CD14-positive monocyte (primary cell): ENCODE measurements at regions not wholly inside any gene's neighbourhood (a gene's known extent, or its start where the extent isn't known, plus 50 kb on each side); places are given as distances from the start of the nearest gene placed in this dataset.

Experiments used
- DNase-seq, 3 donors: peaks; one replicate each; pipeline ENCODE4 v3.0.0-alpha.2; 2011 to 2022
- H2AFZ ChIP-seq: 2 replicates; pipeline ENCODE4 v1.6.0; 2012; ENCODE audit warnings: mild to moderate bottlenecking, low read depth, low read length, inconsistent platforms; ENCODE audit not compliant: insufficient read depth, poor library complexity, severe bottlenecking
- H3K27ac ChIP-seq, 2 donors: 1 replicate in 1 of 2; 2 replicates in 1 of 2; pipeline ENCODE4 v1.5.1; 2012 to 2013; ENCODE audit warnings: low read length in 2 of 2, control low read depth in 1 of 2, inconsistent platforms in 1 of 2, low read depth in 1 of 2, mild to moderate bottlenecking in 1 of 2
- H3K27me3 ChIP-seq, 2 donors: one replicate each; pipeline versions ENCODE4 v1.6.0 to v1.6.1; 2011 to 2013; ENCODE audit warnings: low read length in 2 of 2; ENCODE audit not compliant: control insufficient read depth in 2 of 2, insufficient read depth in 2 of 2
- H3K36me3 ChIP-seq, 2 donors: replicated peaks in 1 of 2; 1 replicate in 1 of 2; 2 replicates in 1 of 2; pipeline versions ENCODE4 v1.5.1 to v1.6.1; 2012 to 2013; ENCODE audit warnings: low read length in 2 of 2, control low read depth in 1 of 2, inconsistent platforms in 1 of 2, mild to moderate bottlenecking in 1 of 2; ENCODE audit not compliant: insufficient read depth in 2 of 2, control insufficient read depth in 1 of 2
- H3K4me1 ChIP-seq, 2 donors: 1 replicate in 1 of 2; 2 replicates in 1 of 2; pipeline versions ENCODE4 v1.5.1 to v1.6.1; 2012 to 2013; ENCODE audit warnings: low read length in 2 of 2, control low read depth in 1 of 2, inconsistent platforms in 1 of 2, mild to moderate bottlenecking in 1 of 2, moderate library complexity in 1 of 2; ENCODE audit not compliant: insufficient read depth in 2 of 2, control insufficient read depth in 1 of 2
- H3K4me2 ChIP-seq: replicated peaks from 2 replicates; pipeline ENCODE3; 2012; ENCODE audit warnings: low read length, moderate library complexity, mild to moderate bottlenecking; ENCODE audit not compliant: poor library complexity, severe bottlenecking; ENCODE audit errors: extremely low read depth
- H3K4me3 ChIP-seq, 3 experiments: fragments of 200-600 bp in 1 of 3; sonication (generic) in 1 of 3; replicated peaks in 1 of 3; 1 replicate in 2 of 3; 2 replicates in 1 of 3; pipeline ENCODE4 v1.5.1; 2011 to 2013; ENCODE audit warnings: low read length in 3 of 3, mild to moderate bottlenecking in 3 of 3, control low read depth in 2 of 3, low read depth in 2 of 3, inconsistent platforms in 1 of 3, moderate library complexity in 1 of 3
- H3K79me2 ChIP-seq: 2 replicates; pipeline ENCODE4 v1.6.0; 2012; ENCODE audit warnings: mild to moderate bottlenecking, control low read depth, inconsistent platforms, low read length, moderate library complexity; ENCODE audit not compliant: insufficient read depth
- H3K9ac ChIP-seq: 2 replicates; pipeline ENCODE4 v1.6.0; 2017; ENCODE audit warnings: low read length, mild to moderate bottlenecking; ENCODE audit not compliant: insufficient read depth, poor library complexity, severe bottlenecking
- H3K9me3 ChIP-seq, 2 donors: replicated peaks in 1 of 2; 1 replicate in 1 of 2; 2 replicates in 1 of 2; pipeline versions ENCODE4 v1.5.1 to v1.6.1; 2012 to 2013; ENCODE audit warnings: low read length in 2 of 2, control low read depth in 1 of 2; ENCODE audit not compliant: control insufficient read depth in 1 of 2, insufficient read depth in 1 of 2
- H4K20me1 ChIP-seq: 2 replicates; pipeline ENCODE4 v1.6.0; 2012; ENCODE audit warnings: mild to moderate bottlenecking, low read length, control low read depth, moderate library complexity; ENCODE audit not compliant: insufficient read depth
- H3K27ac Mint-ChIP-seq, 7 donors: one replicate each; pipeline ENCODE4 v1.8.0; 2020; ENCODE audit warnings: mild to moderate bottlenecking in 7 of 7, mixed read lengths in 7 of 7, moderate library complexity in 6 of 7, inconsistent platforms in 2 of 7
- H3K27me3 Mint-ChIP-seq, 3 donors: one replicate each; pipeline ENCODE4 v1.8.0; 2021 to 2022; ENCODE audit warnings: low read depth in 3 of 3, mild to moderate bottlenecking in 3 of 3, mixed read lengths in 3 of 3, moderate library complexity in 3 of 3, inconsistent platforms in 1 of 3
- H3K36me3 Mint-ChIP-seq, 2 donors: one replicate each; pipeline ENCODE4 v1.8.0; 2020; ENCODE audit warnings: mixed read lengths in 2 of 2, inconsistent platforms in 1 of 2, mild to moderate bottlenecking in 1 of 2
- H3K4me1 Mint-ChIP-seq: one replicate; pipeline ENCODE4 v1.8.0; 2020; ENCODE audit warnings: mild to moderate bottlenecking, mixed read lengths
- H3K4me3 Mint-ChIP-seq, 2 donors: one replicate each; pipeline ENCODE4 v1.8.0; 2020; ENCODE audit warnings: mild to moderate bottlenecking in 2 of 2, mixed read lengths in 2 of 2, moderate library complexity in 1 of 2
- H3K9me3 Mint-ChIP-seq, 7 donors: one replicate each; pipeline ENCODE4 v1.8.0; 2020 to 2022; ENCODE audit warnings: mixed read lengths in 7 of 7, mild to moderate bottlenecking in 6 of 7, moderate library complexity in 6 of 7, inconsistent platforms in 2 of 7
- CTCF ChIP-seq: fragments of 200-600 bp; IDR thresholded peaks from one replicate; pipeline ENCODE4 v1.8.0; 2022; ENCODE audit warnings: antibody characterized with exemption, mild to moderate bottlenecking
- WGBS: methylation state at CpG from one replicate; pipeline ENCODE4 v1.1.5; 2013; ENCODE audit warnings: missing lambda C conversion rate; ENCODE audit not compliant: insufficient coverage; 5-methylcytosine and 5-hydroxymethylcytosine counted together
- intact Hi-C, 2 donors: fragments of 100-400 bp; cut with micrococcal nuclease; formaldehyde crosslinking; loops; one replicate each; pipeline versions ENCODE4 v1.15.0 to v1.15.1; 2023

DNA sequence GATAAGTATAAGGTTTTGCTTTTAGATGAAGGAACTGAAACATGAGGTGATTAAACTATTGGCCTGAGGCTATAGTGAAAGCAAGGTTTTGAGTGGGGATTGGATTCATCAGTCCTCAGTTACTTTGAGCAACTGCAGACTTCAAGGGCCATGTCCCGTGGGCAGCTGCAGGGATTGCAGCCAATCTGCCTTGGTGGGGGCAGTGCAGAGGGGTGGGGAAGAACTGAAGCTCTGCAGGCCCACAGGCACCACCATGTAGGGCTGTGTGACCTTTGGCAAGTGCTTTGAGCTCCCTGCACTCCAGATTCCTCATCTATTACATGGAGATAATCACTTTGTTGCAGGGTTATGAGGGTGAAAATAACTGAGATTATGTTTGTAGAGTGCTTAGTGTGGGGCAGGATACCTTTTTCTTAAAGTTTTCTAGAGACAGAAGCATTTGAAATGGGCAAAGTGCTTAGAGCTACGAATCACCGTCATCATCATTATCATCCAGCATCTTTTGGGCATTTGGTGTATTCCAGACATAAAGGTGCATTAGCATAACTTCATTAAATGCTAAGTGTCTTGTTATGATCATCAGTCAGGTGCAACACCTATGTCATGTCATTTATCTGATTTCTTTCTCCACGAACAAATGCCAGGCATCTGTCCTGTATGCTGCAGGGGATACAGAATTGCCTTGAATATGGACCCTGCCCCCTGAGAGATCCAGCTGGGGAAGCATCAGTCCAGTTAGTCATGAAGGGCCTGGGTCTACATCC, 72.1 kb upstream of the TENM4 start:
- H3K27ac ChIP-seq, result no peak overlapping the region
- no peaks in the 10 kb centered on the region for H3K9me3 ChIP-seq
- no peak overlapping the region for H3K4me2 ChIP-seq
- H2AFZ ChIP-seq, result no peak overlapping the region
- TF ChIP-seq CTCF, result no peak
- WGBS, result 71% methylated on average over 1 of the region's 4 CpGs
- H3K36me3 Mint-ChIP-seq, result no peaks in the 10 kb centered on the region
- intact Hi-C loops, result no loop called here
- no peaks in the 10 kb centered on the region for H3K79me2 ChIP-seq
- H3K36me3 ChIP-seq, result no peaks in the 10 kb centered on the region
- no peaks in the 10 kb centered on the region for H3K4me1 Mint-ChIP-seq
- no peaks in the 10 kb centered on the region for H4K20me1 ChIP-seq
- no peak overlapping the region for H3K9ac ChIP-seq
- H3K27ac Mint-ChIP-seq, result no peak overlapping the region
- H3K27me3 Mint-ChIP-seq, result peaks cover 2 to 6% (median 4%) of the 10 kb centered on the region in 3 donors
- H3K4me1 ChIP-seq, result no peaks in the 10 kb centered on the region
- H3K9me3 Mint-ChIP-seq, result peaks cover 0 to 5% (median 2%) of the 10 kb centered on the region in 7 donors
- no peak overlapping the region for H3K4me3 Mint-ChIP-seq
- no peak for DNase-seq
- peaks cover 0 to 5% of the 10 kb centered on the region in 2 donors for H3K27me3 ChIP-seq
- H3K4me3 ChIP-seq, result no peak overlapping the region

- Histone ChIP-seq H3K27ac (no peak overlapping the region), H3K27me3 (peaks cover 0 to 5% of the 10 kb centered on the region in 2 donors), H3K9me3 (no peaks in the 10 kb centered on the region), H3K36me3 (no peaks in the 10 kb centered on the region), H3K4me3 (no peak overlapping the region), H3K4me2 (no peak overlapping the region), H2AFZ (no peak overlapping the region), H3K4me1 (no peaks in the 10 kb centered on the region), H4K20me1 (no peaks in the 10 kb centered on the region), H3K9ac (no peak overlapping the region), H3K79me2 (no peaks in the 10 kb centered on the region)
- H3K4me1 Mint-ChIP-seq, result no peaks in the 10 kb centered on the region
- H3K27me3 Mint-ChIP-seq, result peaks cover 2 to 8% (median 7%) of the 10 kb centered on the region in 3 donors
- no peak for TF ChIP-seq CTCF
- H3K9me3 Mint-ChIP-seq, result peaks cover 0 to 5% (median 0%) of the 10 kb centered on the region in 7 donors
- no peak overlapping the region for H3K27ac Mint-ChIP-seq
- 86% methylated on average over 1 of the region's 9 CpGs for WGBS
- intact Hi-C loops, result no loop called here
- no peaks in the 10 kb centered on the region for H3K36me3 Mint-ChIP-seq
- no peak overlapping the region for H3K4me3 Mint-ChIP-seq
- DNase-seq, result no peak
These were observed 70.1 kb upstream of the TENM4 start for GRCh38 chr11:79510960-79511359.
